GM23248 (cell line): ENCODE measurements at regions not wholly inside any gene's neighbourhood (a gene's known extent, or its start where the extent isn't known, plus 50 kb on each side); places are given as distances from the start of the nearest gene placed in this dataset.

ENCODE experiments used
- DNase-seq: peaks from one replicate; pipeline ENCODE4 v3.0.0-alpha.2; 2015
- H2AFZ ChIP-seq: fragments of 200-600 bp; sonication (generic); 2 replicates; pipeline ENCODE4 v1.6.1; 2016; ENCODE audit warnings: antibody characterized with exemption
- H3F3A ChIP-seq: fragments of 200-600 bp; sonication (generic); 2 replicates; pipeline ENCODE4 v1.6.1; 2016; ENCODE audit warnings: mild to moderate bottlenecking, antibody characterized with exemption, mixed run types; ENCODE audit not compliant: insufficient read depth
- H3K27ac ChIP-seq: fragments of 200-600 bp; sonication (generic); 2 replicates; pipeline ENCODE4 v1.5.1; 2016; ENCODE audit warnings: mild to moderate bottlenecking
- H3K27me3 ChIP-seq: fragments of 200-600 bp; sonication (generic); replicated peaks from 2 replicates; pipeline ENCODE4 v1.6.1; 2016; ENCODE audit warnings: mild to moderate bottlenecking; ENCODE audit not compliant: insufficient read depth
- H3K36me3 ChIP-seq: fragments of 200-600 bp; sonication (generic); 2 replicates; pipeline ENCODE4 v1.6.1; 2016; ENCODE audit warnings: low read depth, mild to moderate bottlenecking
- H3K4me1 ChIP-seq: fragments of 200-600 bp; sonication (generic); 2 replicates; pipeline ENCODE4 v1.6.1; 2016; ENCODE audit warnings: mild to moderate bottlenecking; ENCODE audit not compliant: insufficient read depth
- H3K4me2 ChIP-seq: fragments of 200-600 bp; sonication (generic); one replicate; pipeline ENCODE4 v1.6.1; 2016; ENCODE audit warnings: mild to moderate bottlenecking; ENCODE audit not compliant: unreplicated experiment
- H3K4me3 ChIP-seq: fragments of 200-600 bp; sonication (generic); 2 replicates; pipeline ENCODE4 v1.5.1; 2016; ENCODE audit warnings: mild to moderate bottlenecking
- H3K79me2 ChIP-seq: fragments of 200-600 bp; sonication (generic); 2 replicates; pipeline ENCODE4 v1.6.1; 2016; ENCODE audit warnings: mild to moderate bottlenecking; ENCODE audit not compliant: insufficient read depth
- H3K9ac ChIP-seq: fragments of 200-600 bp; sonication (generic); 2 replicates; pipeline ENCODE4 v1.6.1; 2016; ENCODE audit warnings: mild to moderate bottlenecking
- H3K9me2 ChIP-seq: fragments of 200-600 bp; sonication (generic); 2 replicates; pipeline ENCODE4 v1.6.1; 2016; ENCODE audit warnings: mixed run types, mild to moderate bottlenecking, moderate library complexity; ENCODE audit not compliant: insufficient read depth
- H3K9me3 ChIP-seq: fragments of 200-600 bp; sonication (generic); one replicate; pipeline ENCODE4 v1.6.1; 2017; ENCODE audit warnings: low read depth
- H4K20me1 ChIP-seq: fragments of 200-600 bp; sonication (generic); 2 replicates; pipeline ENCODE4 v1.6.0; 2016; ENCODE audit not compliant: insufficient read depth
- EZH2 ChIP-seq: fragments of 200-600 bp; sonication (generic); IDR thresholded peaks from 2 replicates; pipeline ENCODE4 v1.6.1; 2018; ENCODE audit warnings: antibody characterized with exemption, mild to moderate bottlenecking; ENCODE audit not compliant: insufficient read depth, poor library complexity, severe bottlenecking
- EZH2phosphoT487 ChIP-seq: fragments of 200-600 bp; sonication (generic); IDR thresholded peaks from 2 replicates; pipeline ENCODE4 v1.6.1; 2018; ENCODE audit warnings: antibody characterized with exemption, moderate library complexity, mild to moderate bottlenecking, low read depth; ENCODE audit not compliant: insufficient read depth
- WGBS, 2 experiments: methylation state at CpG; one replicate each; pipeline ENCODE4 v1.1.6; 2015 to 2017; ENCODE audit warnings: low lambda C conversion rate in 2 of 2, low coverage in 1 of 2; ENCODE audit errors: missing lambda C conversion rate in 2 of 2; 5-methylcytosine and 5-hydroxymethylcytosine counted together
- in situ Hi-C: fragments of 300-500 bp; cut with MboI; formaldehyde crosslinking; loops from 2 replicates; pipeline ENCODE4 v1.15.0; 2020

DNA sequence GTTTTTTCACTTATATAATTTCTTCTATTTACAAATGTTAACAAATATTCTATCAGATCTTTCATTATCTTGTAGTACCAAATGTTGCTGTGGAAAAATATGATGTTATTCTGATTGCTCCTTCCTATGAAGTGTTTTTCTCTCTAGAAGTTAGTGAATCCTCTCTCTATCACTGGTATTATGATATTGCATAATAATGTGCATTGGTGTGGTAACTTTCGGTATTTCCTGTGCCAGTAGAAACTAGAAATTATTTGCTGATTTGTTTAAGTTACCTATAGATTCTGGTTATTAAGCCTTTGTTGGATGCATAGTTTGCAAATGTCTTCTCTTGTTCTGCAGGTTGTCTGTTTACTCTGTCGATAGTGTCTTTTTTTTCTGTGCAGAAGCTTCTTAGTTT, 342.5 kb downstream of the CENPW start:
- H2AFZ ChIP-seq, result no peak overlapping the region
- no peak overlapping the region for H3K27ac ChIP-seq
- peak; percentile 36 for DNase-seq
- no peaks in the 10 kb centered on the region for H4K20me1 ChIP-seq
- H3K36me3 ChIP-seq, result no peaks in the 10 kb centered on the region
- H3K79me2 ChIP-seq, result no peaks in the 10 kb centered on the region
- H3K4me3 ChIP-seq, result no peak overlapping the region
- 35 to 57% methylated on average over 2 of the region's 2 CpGs for whole genome bisulfite sequencing, 2 experiments
- TF ChIP-seq EZH2phosphoT487, result no peak
- TF ChIP-seq EZH2, result no peak
- no peaks in the 10 kb centered on the region for H3F3A ChIP-seq
- H3K9ac ChIP-seq, result no peak overlapping the region
- no peaks in the 10 kb centered on the region for H3K9me2 ChIP-seq
- H3K4me1 ChIP-seq, result peaks cover 6% of the 10 kb centered on the region; the same call in 1 of the 2 replicates
- H3K9me3 ChIP-seq, result no peaks in the 10 kb centered on the region
- no peaks in the 10 kb centered on the region for H3K27me3 ChIP-seq
- H3K4me2 ChIP-seq, result peak overlapping the region; percentile 36
- in situ Hi-C loops, result no loop called here

DNA sequence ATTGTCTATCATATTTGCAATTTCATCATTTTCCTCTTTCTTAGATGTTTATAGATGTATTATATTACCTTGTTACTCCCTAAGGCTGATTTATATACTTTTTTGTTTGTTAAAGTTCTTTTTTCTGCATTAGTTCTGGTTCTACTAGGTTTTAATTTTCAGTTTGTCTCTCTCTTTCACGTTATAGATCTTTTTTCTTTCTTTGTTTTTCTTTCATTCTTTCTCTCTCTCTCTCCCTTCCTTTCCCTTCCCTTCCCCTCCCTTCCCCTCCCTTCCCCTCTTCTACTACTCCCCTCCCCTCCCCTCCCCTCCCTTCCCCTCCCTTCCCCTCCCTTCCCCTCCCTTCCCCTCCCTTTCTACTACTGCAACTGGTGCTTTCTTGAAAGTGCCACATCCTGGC, 345.3 kb downstream of the CENPW start:
- no peak for TF ChIP-seq EZH2
- no peak for TF ChIP-seq EZH2phosphoT487
- H3K9me2 ChIP-seq, result no peaks in the 10 kb centered on the region
- in situ Hi-C loops, result no loop called here

DNA sequence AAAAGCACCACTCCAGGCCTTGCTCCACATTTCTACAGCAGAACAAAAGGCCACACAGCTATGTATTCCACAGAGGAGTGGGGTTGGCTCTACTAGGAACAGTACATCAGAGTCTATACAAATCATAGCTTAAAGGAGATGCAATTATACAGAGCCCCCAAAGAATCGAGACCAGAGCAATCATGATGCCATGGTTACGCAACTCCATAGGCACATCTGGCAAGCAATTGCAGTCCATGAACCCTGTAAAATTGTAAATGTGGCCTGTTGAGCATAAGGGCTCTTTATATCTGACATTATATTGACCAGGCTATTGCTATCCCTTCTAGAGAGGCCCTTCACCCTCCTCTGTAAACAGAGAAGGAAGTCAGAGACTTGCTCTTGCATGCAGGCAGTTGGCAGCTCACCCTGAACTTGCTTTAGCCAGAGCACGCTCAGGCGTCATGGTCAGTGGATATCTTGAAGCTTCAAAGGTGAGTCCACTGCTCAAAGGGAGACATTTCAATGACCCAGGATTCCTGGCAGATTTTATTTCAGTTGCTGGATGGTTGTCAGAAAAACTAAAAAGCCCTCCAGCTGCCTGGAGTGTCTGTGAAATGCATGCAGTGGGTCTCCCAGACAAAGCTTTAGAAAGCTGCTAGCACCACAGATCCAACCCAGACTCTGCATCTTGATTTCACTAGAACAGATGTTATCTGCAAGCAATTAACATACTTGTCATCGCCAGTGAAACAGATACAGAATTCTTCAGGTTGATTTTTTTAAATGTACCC, 357.2 kb downstream of the CENPW start:
- no peak overlapping the region for H2AFZ ChIP-seq
- H3K79me2 ChIP-seq, result no peaks in the 10 kb centered on the region
- no peak overlapping the region for H3K9ac ChIP-seq
- H3K4me1 ChIP-seq, result peaks cover 6% of the 10 kb centered on the region
- H3K36me3 ChIP-seq, result no peaks in the 10 kb centered on the region
- no peaks in the 10 kb centered on the region for H3F3A ChIP-seq
- WGBS, 2 experiments, result 50 to 63% methylated on average over 5 of the region's 5 CpGs
- no peaks in the 10 kb centered on the region for H3K9me3 ChIP-seq
- no peak overlapping the region for H3K4me3 ChIP-seq
- H3K9me2 ChIP-seq, result no peaks in the 10 kb centered on the region
- in situ Hi-C loops, result no loop called here
- TF ChIP-seq EZH2, result no peak
- no peak for TF ChIP-seq EZH2phosphoT487
- no peak for DNase-seq
- H3K27ac ChIP-seq, result no peak overlapping the region
- no peak overlapping the region for H3K4me2 ChIP-seq
- H4K20me1 ChIP-seq, result no peaks in the 10 kb centered on the region
- H3K27me3 ChIP-seq, result no peaks in the 10 kb centered on the region

More for the DNA sequence above, 345.3 kb downstream of the CENPW start:
- no peaks in the 10 kb centered on the region for H4K20me1 ChIP-seq
- H3K4me2 ChIP-seq, result no peak overlapping the region
- peaks cover 6% of the 10 kb centered on the region; the same call in 1 of the 2 replicates for H3K4me1 ChIP-seq
- no peak overlapping the region for H3K9ac ChIP-seq
- no peak overlapping the region for H3K27ac ChIP-seq
- DNase-seq, result no peak
- no peaks in the 10 kb centered on the region for H3K27me3 ChIP-seq
- no peaks in the 10 kb centered on the region for H3K36me3 ChIP-seq
- no peak overlapping the region for H3K4me3 ChIP-seq
- H3K79me2 ChIP-seq, result no peaks in the 10 kb centered on the region
- H2AFZ ChIP-seq, result no peak overlapping the region
- no peaks in the 10 kb centered on the region for H3F3A ChIP-seq
- no peaks in the 10 kb centered on the region for H3K9me3 ChIP-seq
- 67 to 89% methylated on average over 1 of the region's 1 CpG for WGBS, 2 experiments

DNA sequence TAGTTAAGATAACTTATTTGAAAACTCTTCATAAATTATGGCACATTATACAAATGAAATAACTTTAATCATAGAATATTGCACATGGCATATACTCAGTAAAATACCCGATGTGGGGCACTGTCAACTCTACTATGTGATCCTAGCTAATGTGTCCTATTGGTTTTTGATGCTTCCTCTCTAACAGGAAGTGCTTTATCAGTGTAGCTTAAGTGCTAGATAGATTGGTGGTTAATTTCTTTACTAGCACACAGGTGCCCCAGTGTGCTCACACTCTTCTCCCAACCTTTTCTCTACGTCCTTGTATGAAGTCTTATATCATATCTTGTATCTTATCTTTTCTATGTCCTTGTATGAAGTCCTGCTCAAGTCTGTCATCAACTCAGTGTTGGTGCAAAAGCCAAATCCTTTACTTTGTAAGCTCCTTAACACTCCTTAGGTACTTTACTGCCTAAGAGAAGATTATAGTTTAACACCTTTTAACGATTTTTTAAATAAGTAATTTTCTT, 358.9 kb downstream of the CENPW start:
- WGBS, 2 experiments, result 72 to 75% methylated on average over 3 of the region's 3 CpGs
- in situ Hi-C loops, result no loop called here
- no peak overlapping the region for H3K4me3 ChIP-seq

More for the DNA sequence above, 358.9 kb downstream of the CENPW start:
- H3K27ac ChIP-seq, result no peak overlapping the region
- TF ChIP-seq EZH2phosphoT487, result no peak
- TF ChIP-seq EZH2, result no peak
- H3K27me3 ChIP-seq, result no peaks in the 10 kb centered on the region
- H3K9ac ChIP-seq, result no peak overlapping the region
- no peak overlapping the region for H3K4me2 ChIP-seq
- no peak overlapping the region for H2AFZ ChIP-seq
- no peaks in the 10 kb centered on the region for H3K36me3 ChIP-seq
- peaks cover 10% of the 10 kb centered on the region for H3K4me1 ChIP-seq
- no peaks in the 10 kb centered on the region for H3K9me3 ChIP-seq
- no peak for DNase-seq
- H3F3A ChIP-seq, result no peaks in the 10 kb centered on the region
- no peaks in the 10 kb centered on the region for H3K79me2 ChIP-seq
- no peaks in the 10 kb centered on the region for H3K9me2 ChIP-seq
- no peaks in the 10 kb centered on the region for H4K20me1 ChIP-seq
